ENCODE measurements at regions not wholly inside any gene's neighbourhood (a gene's known extent, or its start where the extent isn't known, plus 50 kb on each side); places are given as distances from the start of the nearest gene placed in this dataset.
A peak's percentile ranks its signal among the peaks of the same experiment; 100 is the strongest.

- no peak overlapping the region for H3K9ac ChIP-seq (ENCODE audit: extremely low read depth, insufficient read length, low read length)
- H3K4me3 Mint-ChIP-seq, result no peak overlapping the region
- no peaks in the 10 kb centered on the region for H3K9me3 ChIP-seq (ENCODE audit: control insufficient read depth, low read depth, low read length)
- H3K56ac ChIP-seq (ENCODE audit: insufficient read length, low read depth, low read length), result no peak overlapping the region
- H3K27ac ChIP-seq (ENCODE audit: insufficient read length, low read depth, low read length), result no peak overlapping the region
- no peak for DNase-seq
- peaks cover 64% of the 10 kb centered on the region for H3K27me3 Mint-ChIP-seq (ENCODE audit: low read depth)
- no peak overlapping the region for H3K23ac ChIP-seq (ENCODE audit: insufficient read length, low read depth, low read length)
- no peak overlapping the region for H2BK120ac ChIP-seq (ENCODE audit: low read depth, low read length, poor library complexity, severe bottlenecking)
- H3K4me2 ChIP-seq (ENCODE audit: insufficient read depth, insufficient read length, low read length), result no peak overlapping the region
- H2AK5ac ChIP-seq (ENCODE audit: insufficient read length, low read length), result no peak overlapping the region
- H3K79me1 ChIP-seq (ENCODE audit: insufficient read depth, low read depth, low read length, poor library complexity, severe bottlenecking), result no peaks in the 10 kb centered on the region
- no peak overlapping the region for H4K5ac ChIP-seq (ENCODE audit: insufficient read length, low read depth, low read length)
- H3K4me1 ChIP-seq (ENCODE audit: insufficient read depth, low read length), result no peaks in the 10 kb centered on the region
- no peak overlapping the region for H2BK12ac ChIP-seq (ENCODE audit: insufficient read length, low read depth, low read length)
- H4K8ac ChIP-seq (replicated peaks; ENCODE audit: insufficient read length, low read depth, low read length), result no peak overlapping the region
- no peak overlapping the region for H4K91ac ChIP-seq (ENCODE audit: insufficient read length, low read depth, low read length)
- H3K14ac ChIP-seq (ENCODE audit: insufficient read depth, low read length), result no peak overlapping the region
- no CpG with 5 or more reads among the region's 9 CpGs for WGBS (ENCODE audit: extremely low coverage, insufficient read length, low lambda C conversion rate)
- no peak overlapping the region for H3K27ac Mint-ChIP-seq
- no peaks in the 10 kb centered on the region for H3K79me2 ChIP-seq (ENCODE audit: insufficient read depth, low read length)
- H4K20me1 ChIP-seq (ENCODE audit: control insufficient read depth, insufficient read depth, insufficient read length), result no peaks in the 10 kb centered on the region
- H2BK15ac ChIP-seq (ENCODE audit: low read depth, low read length), result no peak overlapping the region
- H3K4me1 Mint-ChIP-seq, result no peaks in the 10 kb centered on the region
- H3K23me2 ChIP-seq (ENCODE audit: insufficient read length, low read depth, low read length, poor library complexity, severe bottlenecking), result no peaks in the 10 kb centered on the region
- TF ChIP-seq, protein P1, sequence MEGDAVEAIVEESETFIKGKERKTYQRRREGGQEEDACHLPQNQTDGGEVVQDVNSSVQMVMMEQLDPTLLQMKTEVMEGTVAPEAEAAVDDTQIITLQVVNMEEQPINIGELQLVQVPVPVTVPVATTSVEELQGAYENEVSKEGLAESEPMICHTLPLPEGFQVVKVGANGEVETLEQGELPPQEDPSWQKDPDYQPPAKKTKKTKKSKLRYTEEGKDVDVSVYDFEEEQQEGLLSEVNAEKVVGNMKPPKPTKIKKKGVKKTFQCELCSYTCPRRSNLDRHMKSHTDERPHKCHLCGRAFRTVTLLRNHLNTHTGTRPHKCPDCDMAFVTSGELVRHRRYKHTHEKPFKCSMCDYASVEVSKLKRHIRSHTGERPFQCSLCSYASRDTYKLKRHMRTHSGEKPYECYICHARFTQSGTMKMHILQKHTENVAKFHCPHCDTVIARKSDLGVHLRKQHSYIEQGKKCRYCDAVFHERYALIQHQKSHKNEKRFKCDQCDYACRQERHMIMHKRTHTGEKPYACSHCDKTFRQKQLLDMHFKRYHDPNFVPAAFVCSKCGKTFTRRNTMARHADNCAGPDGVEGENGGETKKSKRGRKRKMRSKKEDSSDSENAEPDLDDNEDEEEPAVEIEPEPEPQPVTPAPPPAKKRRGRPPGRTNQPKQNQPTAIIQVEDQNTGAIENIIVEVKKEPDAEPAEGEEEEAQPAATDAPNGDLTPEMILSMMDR (conservative IDR thresholded peaks at IDR 0.05), result peak; percentile 70
- no peak overlapping the region for H3K18ac ChIP-seq (ENCODE audit: insufficient read length, low read depth, low read length)
- no peak overlapping the region for H2AFZ ChIP-seq (ENCODE audit: low read length)
- H2BK5ac ChIP-seq (ENCODE audit: insufficient read length, low read length), result no peak overlapping the region
- H3K36me3 Mint-ChIP-seq (ENCODE audit: insufficient read depth in 1 of 3, low read depth in 3 of 3), result no peaks in the 10 kb centered on the region
- H2BK20ac ChIP-seq (ENCODE audit: low read depth, low read length, poor library complexity, severe bottlenecking), result no peak overlapping the region
- no peaks in the 10 kb centered on the region for H3K9me3 Mint-ChIP-seq
- no peak overlapping the region for H3K4ac ChIP-seq (ENCODE audit: low read depth, low read length)
- no peaks in the 10 kb centered on the region; the same call in 1 of the 2 replicates for H3K27me3 ChIP-seq (ENCODE audit: insufficient read depth, low read length)
- H3T11ph ChIP-seq (ENCODE audit: low read length), result no peak overlapping the region
Measured at GRCh38 chr13:27868641-27869435, 51.0 kb upstream of the PDX1 start.

Measured in H9 (cell line).